Testis (tissue), 2 donors: ENCODE measurements at regions not wholly inside any gene's neighbourhood (a gene's known extent, or its start where the extent isn't known, plus 50 kb on each side); places are given as distances from the start of the nearest gene placed in this dataset.
"Not testable (repeated sequence)": the region's sequence is repeated elsewhere in the genome, so short reads cannot be mapped to it uniquely, and the experiment has no call there.

Experiments used
- POLR2A ChIP-seq: fragments of 450-650 bp; IDR thresholded peaks from one replicate; pipeline ENCODE4 v1.6.1; 2017; ENCODE audit warnings: antibody characterized with exemption, mild to moderate bottlenecking, moderate library complexity
- TF ChIP-seq, protein P1 (sequence below), 3 experiments: fragments of 450-650 bp in 2 of 3; fragments of 200-600 bp in 1 of 3; sonication (generic) in 1 of 3; IDR thresholded peaks; one replicate each; pipeline ENCODE4 v1.5.1; 2016 to 2019; ENCODE audit warnings: antibody characterized with exemption in 3 of 3, mild to moderate bottlenecking in 2 of 3, moderate library complexity in 1 of 3

DNA sequence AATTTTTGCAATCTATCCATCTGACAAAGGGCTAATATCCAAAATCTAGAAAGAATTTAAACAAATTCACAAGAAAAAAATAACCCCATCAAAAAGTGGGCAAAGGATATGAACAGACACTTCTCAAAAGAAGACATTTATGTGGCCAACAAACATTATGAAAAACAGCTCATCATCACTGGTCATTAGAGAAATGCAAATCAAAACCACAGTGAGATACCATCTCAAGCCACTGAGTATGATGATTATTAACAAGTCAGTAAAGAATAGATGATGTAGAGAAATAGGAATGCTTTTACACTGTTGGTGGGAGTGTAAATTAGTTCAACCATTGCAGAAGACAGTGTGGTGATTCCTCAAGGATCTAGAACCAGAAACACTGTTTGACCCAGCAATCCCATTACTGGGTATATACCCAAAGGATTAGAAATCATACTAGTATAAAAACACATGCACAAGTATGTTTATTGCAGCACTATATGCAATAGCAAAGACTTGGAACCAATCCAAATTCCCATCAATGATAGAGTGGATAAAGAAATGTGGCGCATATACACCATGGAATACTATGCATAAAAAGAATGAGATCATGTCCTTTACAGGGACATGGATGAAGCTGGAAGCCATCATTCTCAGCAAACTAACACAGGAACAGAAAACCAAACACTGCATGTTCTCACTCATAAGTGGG lies 96.1 kb downstream of the POSTN start:
- TF ChIP-seq, protein P1, sequence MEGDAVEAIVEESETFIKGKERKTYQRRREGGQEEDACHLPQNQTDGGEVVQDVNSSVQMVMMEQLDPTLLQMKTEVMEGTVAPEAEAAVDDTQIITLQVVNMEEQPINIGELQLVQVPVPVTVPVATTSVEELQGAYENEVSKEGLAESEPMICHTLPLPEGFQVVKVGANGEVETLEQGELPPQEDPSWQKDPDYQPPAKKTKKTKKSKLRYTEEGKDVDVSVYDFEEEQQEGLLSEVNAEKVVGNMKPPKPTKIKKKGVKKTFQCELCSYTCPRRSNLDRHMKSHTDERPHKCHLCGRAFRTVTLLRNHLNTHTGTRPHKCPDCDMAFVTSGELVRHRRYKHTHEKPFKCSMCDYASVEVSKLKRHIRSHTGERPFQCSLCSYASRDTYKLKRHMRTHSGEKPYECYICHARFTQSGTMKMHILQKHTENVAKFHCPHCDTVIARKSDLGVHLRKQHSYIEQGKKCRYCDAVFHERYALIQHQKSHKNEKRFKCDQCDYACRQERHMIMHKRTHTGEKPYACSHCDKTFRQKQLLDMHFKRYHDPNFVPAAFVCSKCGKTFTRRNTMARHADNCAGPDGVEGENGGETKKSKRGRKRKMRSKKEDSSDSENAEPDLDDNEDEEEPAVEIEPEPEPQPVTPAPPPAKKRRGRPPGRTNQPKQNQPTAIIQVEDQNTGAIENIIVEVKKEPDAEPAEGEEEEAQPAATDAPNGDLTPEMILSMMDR (IDR thresholded peaks at IDR 0.05), result not testable (repeated sequence)
- TF ChIP-seq POLR2A, result not testable (repeated sequence)
